ENCODE measurements at regions not wholly inside any gene's neighbourhood (a gene's known extent, or its start where the extent isn't known, plus 50 kb on each side); places are given as distances from the start of the nearest gene placed in this dataset.

DNA sequence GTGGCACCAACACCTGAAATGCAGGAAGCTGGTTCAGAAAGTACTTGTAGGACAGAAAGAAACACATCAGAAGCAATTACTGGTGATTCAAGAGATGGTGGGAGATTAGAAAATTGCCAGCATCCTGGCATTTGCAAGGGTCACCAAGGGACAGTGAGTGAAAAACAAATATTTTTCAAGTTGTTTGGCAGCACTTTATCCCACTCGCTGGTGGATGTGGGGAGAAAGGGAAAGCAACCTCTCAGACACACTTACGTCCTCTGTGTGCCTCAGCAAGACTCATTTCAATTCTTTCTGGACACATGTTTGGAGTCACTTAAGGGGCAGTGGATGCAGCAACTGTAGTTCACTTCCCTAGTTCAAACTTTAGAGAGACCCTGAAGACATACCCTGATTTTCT, 440.4 kb upstream of the GHITM start:
- Histone ChIP-seq H3K27me3 (ENCODE audit: control insufficient read depth, insufficient read depth, low read length) (no peaks in the 10 kb centered on the region), H3K9me3 (ENCODE audit: control insufficient read depth, insufficient read depth, low read length) (peaks cover 19% of the 10 kb centered on the region; the same call in 1 of the 2 replicates), H3K4me3 (ENCODE audit: low read depth, low read length) (no peak overlapping the region), H3K27ac (ENCODE audit: low read depth, low read length) (no peak overlapping the region)
- POLR2A ChIA-PET, result no interaction called here
- TF ChIP-seq, protein P1, sequence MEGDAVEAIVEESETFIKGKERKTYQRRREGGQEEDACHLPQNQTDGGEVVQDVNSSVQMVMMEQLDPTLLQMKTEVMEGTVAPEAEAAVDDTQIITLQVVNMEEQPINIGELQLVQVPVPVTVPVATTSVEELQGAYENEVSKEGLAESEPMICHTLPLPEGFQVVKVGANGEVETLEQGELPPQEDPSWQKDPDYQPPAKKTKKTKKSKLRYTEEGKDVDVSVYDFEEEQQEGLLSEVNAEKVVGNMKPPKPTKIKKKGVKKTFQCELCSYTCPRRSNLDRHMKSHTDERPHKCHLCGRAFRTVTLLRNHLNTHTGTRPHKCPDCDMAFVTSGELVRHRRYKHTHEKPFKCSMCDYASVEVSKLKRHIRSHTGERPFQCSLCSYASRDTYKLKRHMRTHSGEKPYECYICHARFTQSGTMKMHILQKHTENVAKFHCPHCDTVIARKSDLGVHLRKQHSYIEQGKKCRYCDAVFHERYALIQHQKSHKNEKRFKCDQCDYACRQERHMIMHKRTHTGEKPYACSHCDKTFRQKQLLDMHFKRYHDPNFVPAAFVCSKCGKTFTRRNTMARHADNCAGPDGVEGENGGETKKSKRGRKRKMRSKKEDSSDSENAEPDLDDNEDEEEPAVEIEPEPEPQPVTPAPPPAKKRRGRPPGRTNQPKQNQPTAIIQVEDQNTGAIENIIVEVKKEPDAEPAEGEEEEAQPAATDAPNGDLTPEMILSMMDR (IDR thresholded peaks at IDR 0.05; ENCODE audit: low read depth, low read length), result no peak
- no peak for DNase-seq (ENCODE audit: low read depth, low spot score)
- CTCF ChIA-PET, result no interaction called here

DNA sequence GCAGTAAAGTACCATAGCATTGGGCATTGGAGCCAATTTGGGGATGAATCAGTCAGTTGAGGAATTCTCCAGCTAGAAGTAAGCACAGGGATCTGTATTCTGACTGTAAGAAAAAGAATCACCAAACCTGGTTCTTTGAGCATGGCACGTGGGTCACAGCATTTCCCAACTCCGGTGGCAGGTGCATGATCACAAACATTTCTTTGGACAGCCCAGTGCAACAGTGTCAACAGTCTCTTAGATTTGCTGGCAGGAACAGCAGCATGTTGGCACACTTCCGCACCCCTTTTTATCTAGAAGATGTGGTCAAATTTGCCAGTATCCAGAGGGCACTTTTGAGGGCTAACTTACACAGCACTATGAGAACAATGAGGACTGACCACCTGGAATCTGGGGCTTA, 437.5 kb upstream of the GHITM start:
- TF ChIP-seq, protein P1 (IDR thresholded peaks at IDR 0.05; ENCODE audit: low read depth, low read length), result no peak
- ChIA-PET POLR2A (no interaction called here), CTCF (no interaction called here)
- no peak overlapping the region for H3K4me3 ChIP-seq (ENCODE audit: low read depth, low read length)
- no peaks in the 10 kb centered on the region for H3K27me3 ChIP-seq (ENCODE audit: control insufficient read depth, insufficient read depth, low read length)
- H3K27ac ChIP-seq (ENCODE audit: low read depth, low read length), result no peak overlapping the region
- H3K9me3 ChIP-seq (ENCODE audit: control insufficient read depth, insufficient read depth, low read length), result peaks cover 16% of the 10 kb centered on the region; the same call in 1 of the 2 replicates
- no peak for DNase-seq (ENCODE audit: low read depth, low spot score)

DNA sequence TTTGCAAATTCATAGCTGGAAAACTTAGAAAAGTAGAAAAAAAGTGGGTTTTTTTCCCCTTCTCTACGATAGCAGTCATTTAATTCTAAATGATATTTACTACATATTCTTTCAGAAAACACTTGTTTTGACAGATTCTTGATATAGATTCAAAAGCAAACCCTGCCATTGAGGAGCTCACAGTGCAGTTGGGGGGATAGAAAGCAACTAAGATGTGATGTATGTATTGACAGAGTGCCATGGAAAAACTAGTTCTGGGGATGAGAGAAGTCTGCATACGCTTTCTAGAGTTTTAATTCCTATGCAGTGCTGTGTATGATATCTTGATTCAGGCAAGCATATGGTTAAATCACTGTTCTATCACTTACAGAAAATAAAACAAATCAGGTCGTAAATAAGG, 436.6 kb upstream of the GHITM start:
- H3K4me3 ChIP-seq (ENCODE audit: low read depth, low read length), result no peak overlapping the region
- CTCF ChIA-PET, result no interaction called here
- H3K27ac ChIP-seq (ENCODE audit: low read depth, low read length), result no peak overlapping the region
- no peaks in the 10 kb centered on the region for H3K27me3 ChIP-seq (ENCODE audit: control insufficient read depth, insufficient read depth, low read length)
- TF ChIP-seq, protein P1 (IDR thresholded peaks at IDR 0.05; ENCODE audit: low read depth, low read length), result no peak
- peaks cover 16% of the 10 kb centered on the region; the same call in 1 of the 2 replicates for H3K9me3 ChIP-seq (ENCODE audit: control insufficient read depth, insufficient read depth, low read length)
- no peak for DNase-seq (ENCODE audit: low read depth, low spot score)
- POLR2A ChIA-PET, result no interaction called here

DNA sequence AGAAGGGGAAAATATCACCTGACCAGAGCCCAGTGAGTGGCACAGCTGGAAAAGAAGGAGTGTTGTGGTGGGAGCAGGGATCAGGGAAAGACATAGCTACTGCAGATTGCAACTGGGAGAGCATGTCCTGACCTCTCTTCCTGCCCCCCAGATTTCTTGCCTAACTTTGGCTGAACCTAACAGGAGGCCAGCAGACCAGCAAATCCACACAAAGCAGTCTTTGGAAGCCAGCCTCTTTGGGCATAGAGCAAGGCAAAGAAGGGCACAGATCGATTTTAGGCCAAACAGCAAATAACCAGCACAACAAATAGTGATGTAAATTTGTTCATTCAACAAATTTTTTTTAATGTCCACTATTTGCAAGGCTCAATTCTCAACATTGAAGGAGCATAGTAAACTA, 433.2 kb upstream of the GHITM start:
- H3K27me3 ChIP-seq (ENCODE audit: control insufficient read depth, insufficient read depth, low read length), result no peaks in the 10 kb centered on the region
- H3K27ac ChIP-seq (ENCODE audit: low read depth, low read length), result no peak overlapping the region
- TF ChIP-seq, protein P1 (IDR thresholded peaks at IDR 0.05; ENCODE audit: low read depth, low read length), result no peak
- no peak overlapping the region for H3K4me3 ChIP-seq (ENCODE audit: low read depth, low read length)
- ChIA-PET POLR2A (no interaction called here), CTCF (no interaction called here)
- H3K9me3 ChIP-seq (ENCODE audit: control insufficient read depth, insufficient read depth, low read length), result peaks cover 11% of the 10 kb centered on the region; the same call in 1 of the 2 replicates
- no peak for DNase-seq (ENCODE audit: low read depth, low spot score)

DNA sequence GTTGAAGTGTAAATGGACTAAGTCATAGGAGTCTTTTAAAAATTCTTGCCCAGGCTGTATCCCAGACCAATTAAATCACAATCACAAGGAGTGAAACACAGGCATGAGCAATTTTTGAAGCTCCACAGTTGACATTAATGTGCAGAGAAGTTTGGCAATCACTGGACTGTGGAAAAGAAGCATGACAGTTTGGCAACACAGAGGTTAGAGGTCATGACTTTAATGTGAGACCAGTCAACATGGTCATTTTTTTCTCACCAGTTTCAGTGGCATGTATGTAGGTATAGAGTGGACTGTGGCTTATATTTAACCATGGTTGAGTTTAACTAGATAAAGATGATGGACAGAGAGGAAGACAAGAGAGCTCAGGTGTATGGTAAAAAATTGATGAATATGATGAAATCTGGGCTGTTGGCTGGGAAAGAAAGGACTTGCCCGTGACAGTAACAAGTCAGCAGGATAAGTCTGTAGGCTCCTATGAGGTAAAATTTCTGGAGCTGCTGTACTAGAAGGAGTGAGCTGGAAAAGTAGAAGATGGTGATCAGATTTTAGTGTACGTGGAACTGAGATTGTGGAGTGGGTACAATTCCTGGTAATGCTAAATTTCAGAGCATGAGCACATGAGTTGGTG, 432.2 kb upstream of the GHITM start:
- CTCF ChIA-PET, result no interaction called here
- Histone ChIP-seq H3K9me3 (ENCODE audit: control insufficient read depth, insufficient read depth, low read length) (peaks cover 7% of the 10 kb centered on the region; the same call in 1 of the 2 replicates), H3K4me3 (ENCODE audit: low read depth, low read length) (no peak overlapping the region), H3K27ac (ENCODE audit: low read depth, low read length) (no peak overlapping the region), H3K27me3 (ENCODE audit: control insufficient read depth, insufficient read depth, low read length) (no peaks in the 10 kb centered on the region)
- POLR2A ChIA-PET, result no interaction called here
- TF ChIP-seq, protein P1 (IDR thresholded peaks at IDR 0.05; ENCODE audit: low read depth, low read length), result no peak
- DNase-seq (ENCODE audit: low read depth, low spot score), result no peak
